Upper lobe of right lung (tissue), 1 donor: ENCODE measurements at regions not wholly inside any gene's neighbourhood (a gene's known extent, or its start where the extent isn't known, plus 50 kb on each side); places are given as distances from the start of the nearest gene placed in this dataset.

Experiments
- ATAC-seq: fragments of 200-7000 bp; cut with Tn5 transposase; one replicate; pipeline ENCODE4 v1.9.1; 2020; ENCODE audit warnings: mild to moderate bottlenecking, moderate library complexity
- DNase-seq: peaks from one replicate; pipeline ENCODE4 v3.0.0-alpha.2; 2020
- H3K27ac ChIP-seq: fragments of 200-600 bp; one replicate; pipeline ENCODE4 v1.8.0; 2022
- H3K27me3 ChIP-seq: fragments of 200-600 bp; one replicate; pipeline ENCODE4 v1.8.0; 2022; ENCODE audit warnings: mild to moderate bottlenecking
- H3K36me3 ChIP-seq: fragments of 200-600 bp; one replicate; pipeline ENCODE4 v1.8.0; 2022
- H3K4me1 ChIP-seq: fragments of 200-600 bp; one replicate; pipeline ENCODE4 v1.8.0; 2022
- H3K4me3 ChIP-seq: fragments of 200-600 bp; one replicate; pipeline ENCODE4 v1.8.0; 2022; ENCODE audit warnings: mild to moderate bottlenecking
- H3K9me3 ChIP-seq: fragments of 200-600 bp; one replicate; pipeline ENCODE4 v1.8.0; 2022
- CTCF ChIP-seq: fragments of 200-600 bp; IDR thresholded peaks from one replicate; pipeline ENCODE4 v1.8.0; 2022; ENCODE audit warnings: antibody characterized with exemption
- intact Hi-C: fragments of 100-400 bp; cut with DNase I; formaldehyde crosslinking; loops from one replicate; pipeline ENCODE4 v1.11.0; 2022
- donor health status: DM: no; HTN: yes; CAD: no; lungs with severe emphysema.

- H3K36me3 ChIP-seq = no peaks in the 10 kb centered on the region
- no peak for TF ChIP-seq CTCF
- H3K27ac ChIP-seq = no peak overlapping the region
- ATAC-seq = no peak
- DNase-seq = no peak
- no peak overlapping the region for H3K4me3 ChIP-seq
- no peaks in the 10 kb centered on the region for H3K4me1 ChIP-seq
- H3K27me3 ChIP-seq = no peaks in the 10 kb centered on the region
- no peaks in the 10 kb centered on the region for H3K9me3 ChIP-seq
- intact Hi-C loops = no loop called here
Measured at GRCh38 chr12:107443320-107444090, 242.1 kb upstream of the PWP1 start.

GRCh38 chr12:107444771-107445170 is 240.8 kb upstream of the PWP1 start:
- Histone ChIP-seq H3K27me3 (no peaks in the 10 kb centered on the region), H3K9me3 (no peaks in the 10 kb centered on the region), H3K27ac (no peak overlapping the region), H3K4me3 (no peak overlapping the region), H3K36me3 (no peaks in the 10 kb centered on the region), H3K4me1 (no peaks in the 10 kb centered on the region)
- no peak for TF ChIP-seq CTCF
- ATAC-seq (no peak), DNase-seq (no peak)
- intact Hi-C loops = no loop called here

- Histone ChIP-seq H3K36me3 (no peaks in the 10 kb centered on the region), H3K27me3 (no peaks in the 10 kb centered on the region), H3K4me3 (no peak overlapping the region), H3K9me3 (no peaks in the 10 kb centered on the region), H3K4me1 (no peaks in the 10 kb centered on the region), H3K27ac (no peak overlapping the region)
- intact Hi-C loops = no loop called here
- ATAC-seq = no peak
- no peak for TF ChIP-seq CTCF
- no peak for DNase-seq
Measured at GRCh38 chr12:107446476-107446875, 239.1 kb upstream of the PWP1 start.

GRCh38 chr12:107447336-107447735 is 238.3 kb upstream of the PWP1 start:
- DNase-seq = no peak
- H3K27me3 ChIP-seq = no peaks in the 10 kb centered on the region
- no peak for TF ChIP-seq CTCF

GRCh38 chr12:107448198-107448597 is 237.4 kb upstream of the PWP1 start:
- DNase-seq (no peak), ATAC-seq (no peak)
- Histone ChIP-seq H3K4me3 (no peak overlapping the region), H3K27me3 (no peaks in the 10 kb centered on the region), H3K9me3 (no peaks in the 10 kb centered on the region), H3K36me3 (no peaks in the 10 kb centered on the region), H3K4me1 (no peaks in the 10 kb centered on the region), H3K27ac (no peak overlapping the region)
- TF ChIP-seq CTCF = peak; percentile 29
- intact Hi-C loops = no loop called here

More at GRCh38 chr12:107447336-107447735, 238.3 kb upstream of the PWP1 start:
- H3K4me1 ChIP-seq = no peaks in the 10 kb centered on the region
- H3K36me3 ChIP-seq = no peaks in the 10 kb centered on the region
- intact Hi-C loops = no loop called here
- no peaks in the 10 kb centered on the region for H3K9me3 ChIP-seq
- H3K27ac ChIP-seq = no peak overlapping the region
- ATAC-seq = no peak
- no peak overlapping the region for H3K4me3 ChIP-seq

GRCh38 chr12:107449891-107450290 is 235.7 kb upstream of the PWP1 start:
- Histone ChIP-seq H3K4me1 (no peaks in the 10 kb centered on the region), H3K36me3 (no peaks in the 10 kb centered on the region), H3K27ac (no peak overlapping the region), H3K27me3 (no peaks in the 10 kb centered on the region), H3K9me3 (no peaks in the 10 kb centered on the region), H3K4me3 (no peak overlapping the region)
- no peak for TF ChIP-seq CTCF
- intact Hi-C loops = no loop called here
- ATAC-seq (no peak), DNase-seq (no peak)
